ENCODE measurements at regions not wholly inside any gene's neighbourhood (a gene's known extent, or its start where the extent isn't known, plus 50 kb on each side); places are given as distances from the start of the nearest gene placed in this dataset.
A peak's percentile ranks its signal among the peaks of the same experiment; 100 is the strongest.

DNA sequence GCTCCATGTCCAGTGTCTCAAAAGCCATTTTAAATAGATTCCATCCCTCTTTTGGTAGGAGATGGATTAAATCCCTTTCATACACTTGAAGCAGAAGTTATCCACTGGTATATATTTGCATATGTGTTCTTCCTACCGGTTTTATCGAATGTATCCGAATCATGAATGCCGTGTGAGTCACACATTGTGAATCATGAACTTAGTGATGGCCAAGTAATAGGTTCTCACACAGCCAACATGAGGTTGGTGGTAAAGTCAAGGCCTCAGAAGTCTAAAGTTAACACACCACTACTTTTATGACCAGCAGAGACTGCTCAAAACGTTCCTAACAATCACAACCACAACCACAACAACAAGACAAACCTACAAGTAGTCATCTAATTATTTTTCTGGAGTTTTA, 345.5 kb downstream of the THBS2 start:
- Mint-ChIP-seq H3K9me3 (no peaks in the 10 kb centered on the region), H3K4me1 (peaks cover 31 to 50% of the 10 kb centered on the region in 2 donors), H3K36me3 (no peaks in the 10 kb centered on the region), H3K27ac (peak overlapping the region; percentile 22 to 78), H3K4me3 (no peak overlapping the region), H3K27me3 (ENCODE audit: low read depth in 2 of 2) (peaks cover 10 to 16% of the 10 kb centered on the region in 2 donors)
- intact Hi-C loops (cut with micrococcal nuclease): no loop called here
- no peak overlapping the region for H3K27ac ChIP-seq (ENCODE audit: low read length)
- DNase-seq (no peak), ATAC-seq (no peak)
- H3K4me3 ChIP-seq (ENCODE audit: low read length): no peak overlapping the region
- H3K4me1 ChIP-seq (ENCODE audit: control insufficient read depth, insufficient read depth, low read length): peaks cover 20% of the 10 kb centered on the region
- 91% methylated on average over 5 of the region's 5 CpGs for WGBS (ENCODE audit: insufficient coverage)
- TF ChIP-seq, protein P1, sequence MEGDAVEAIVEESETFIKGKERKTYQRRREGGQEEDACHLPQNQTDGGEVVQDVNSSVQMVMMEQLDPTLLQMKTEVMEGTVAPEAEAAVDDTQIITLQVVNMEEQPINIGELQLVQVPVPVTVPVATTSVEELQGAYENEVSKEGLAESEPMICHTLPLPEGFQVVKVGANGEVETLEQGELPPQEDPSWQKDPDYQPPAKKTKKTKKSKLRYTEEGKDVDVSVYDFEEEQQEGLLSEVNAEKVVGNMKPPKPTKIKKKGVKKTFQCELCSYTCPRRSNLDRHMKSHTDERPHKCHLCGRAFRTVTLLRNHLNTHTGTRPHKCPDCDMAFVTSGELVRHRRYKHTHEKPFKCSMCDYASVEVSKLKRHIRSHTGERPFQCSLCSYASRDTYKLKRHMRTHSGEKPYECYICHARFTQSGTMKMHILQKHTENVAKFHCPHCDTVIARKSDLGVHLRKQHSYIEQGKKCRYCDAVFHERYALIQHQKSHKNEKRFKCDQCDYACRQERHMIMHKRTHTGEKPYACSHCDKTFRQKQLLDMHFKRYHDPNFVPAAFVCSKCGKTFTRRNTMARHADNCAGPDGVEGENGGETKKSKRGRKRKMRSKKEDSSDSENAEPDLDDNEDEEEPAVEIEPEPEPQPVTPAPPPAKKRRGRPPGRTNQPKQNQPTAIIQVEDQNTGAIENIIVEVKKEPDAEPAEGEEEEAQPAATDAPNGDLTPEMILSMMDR (IDR thresholded peaks at IDR 0.05): no peak
- H3K27me3 ChIP-seq (ENCODE audit: control insufficient read depth, insufficient read depth, low read length): no peaks in the 10 kb centered on the region
- H3K9me3 ChIP-seq (ENCODE audit: control insufficient read depth, insufficient read depth, low read length): no peaks in the 10 kb centered on the region
- H3K36me3 ChIP-seq (ENCODE audit: control insufficient read depth, insufficient read depth, low read length): no peaks in the 10 kb centered on the region

DNA sequence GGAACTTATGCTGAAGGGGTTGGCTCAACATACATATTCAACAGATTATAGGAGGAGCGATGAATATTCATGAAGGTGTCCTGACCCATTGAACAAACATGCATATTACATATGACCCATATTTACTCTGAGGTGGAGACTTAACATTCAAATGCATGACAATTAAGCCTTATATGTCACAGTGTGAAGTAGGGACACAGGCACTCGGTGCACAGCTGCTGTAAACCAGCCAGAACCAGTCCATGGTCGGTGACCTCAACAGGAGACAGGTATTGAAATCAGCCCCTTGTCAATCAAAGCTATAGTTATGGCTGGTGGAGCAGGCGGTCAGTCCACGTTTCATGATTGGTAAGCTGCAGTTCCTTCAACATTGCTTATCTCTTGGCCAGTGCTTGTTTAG, 347.3 kb downstream of the THBS2 start:
- Histone ChIP-seq H3K9me3 (ENCODE audit: control insufficient read depth, insufficient read depth, low read length) (no peaks in the 10 kb centered on the region), H3K27ac (ENCODE audit: low read length) (peak overlapping the region; percentile 69), H3K27me3 (ENCODE audit: control insufficient read depth, insufficient read depth, low read length) (no peaks in the 10 kb centered on the region), H3K36me3 (ENCODE audit: control insufficient read depth, insufficient read depth, low read length) (no peaks in the 10 kb centered on the region), H3K4me3 (ENCODE audit: low read length) (no peak overlapping the region), H3K4me1 (ENCODE audit: control insufficient read depth, insufficient read depth, low read length) (peaks cover 20% of the 10 kb centered on the region)
- Mint-ChIP-seq H3K27ac (peak overlapping the region; percentile 78 to 93), H3K4me1 (peaks cover 31 to 46% of the 10 kb centered on the region in 2 donors), H3K9me3 (no peaks in the 10 kb centered on the region), H3K27me3 (ENCODE audit: low read depth in 2 of 2) (peaks cover 0 to under 1% of the 10 kb centered on the region in 2 donors), H3K36me3 (no peaks in the 10 kb centered on the region), H3K4me3 (peak overlapping the region; percentile 73)
- peak; percentile 22 to 31 (median 30) for ATAC-seq
- DNase-seq: no peak
- intact Hi-C loops (cut with micrococcal nuclease): no loop called here
- WGBS (ENCODE audit: insufficient coverage): 69% methylated on average over 4 of the region's 5 CpGs
- TF ChIP-seq, protein P1 (IDR thresholded peaks at IDR 0.05): no peak

DNA sequence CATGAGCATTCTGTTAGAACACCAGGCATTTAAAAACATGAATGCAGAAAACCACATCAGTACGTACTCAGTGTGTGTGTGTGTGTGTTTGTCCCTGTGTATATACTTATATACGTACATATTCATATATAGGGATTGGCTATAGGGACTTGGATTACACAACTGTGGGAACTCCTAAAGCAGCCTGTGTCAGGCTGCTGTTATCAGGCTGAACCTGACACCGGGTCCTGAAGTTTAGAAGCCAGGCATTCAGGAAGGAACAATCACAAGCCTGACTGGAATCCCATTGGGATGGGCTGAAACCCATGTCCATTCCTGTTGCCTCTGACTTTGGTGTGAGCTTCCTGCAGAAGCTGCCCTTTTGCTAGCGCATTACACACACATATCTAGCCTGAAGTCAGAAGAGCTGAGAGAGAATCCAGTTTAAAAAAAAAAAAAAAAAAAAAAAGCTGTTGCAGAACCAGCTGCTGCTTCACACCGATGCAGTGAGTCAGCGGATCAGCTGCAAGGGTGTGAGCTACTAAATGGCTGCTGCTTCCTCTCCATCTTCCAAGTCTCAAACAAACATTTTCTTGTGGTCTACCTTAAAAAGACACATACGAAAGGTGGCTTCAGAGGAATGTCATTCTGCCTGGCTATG, 348.1 kb downstream of the THBS2 start:
- Histone ChIP-seq H3K9me3 (ENCODE audit: control insufficient read depth, insufficient read depth, low read length) (no peaks in the 10 kb centered on the region), H3K27me3 (ENCODE audit: control insufficient read depth, insufficient read depth, low read length) (no peaks in the 10 kb centered on the region), H3K27ac (ENCODE audit: low read length) (peak overlapping the region; percentile 69), H3K36me3 (ENCODE audit: control insufficient read depth, insufficient read depth, low read length) (no peaks in the 10 kb centered on the region), H3K4me1 (ENCODE audit: control insufficient read depth, insufficient read depth, low read length) (peaks cover 20% of the 10 kb centered on the region), H3K4me3 (ENCODE audit: low read length) (no peak overlapping the region)
- Mint-ChIP-seq H3K27me3 (ENCODE audit: low read depth in 2 of 2) (no peaks in the 10 kb centered on the region), H3K9me3 (no peaks in the 10 kb centered on the region), H3K36me3 (no peaks in the 10 kb centered on the region), H3K27ac (peak overlapping the region; percentile 78 to 93), H3K4me1 (peaks cover 31 to 45% of the 10 kb centered on the region in 2 donors), H3K4me3 (peak overlapping the region; percentile 73)
- ATAC-seq: peak; percentile 72 to 89 (median 76)
- intact Hi-C loops (cut with micrococcal nuclease): no loop called here
- TF ChIP-seq, protein P1 (IDR thresholded peaks at IDR 0.05): no peak
- 44% methylated on average over 5 of the region's 7 CpGs for WGBS (ENCODE audit: insufficient coverage)
- DNase-seq: peak; percentile 42 to 59

All from natural killer cell (primary cell).